COLO668 (cell line): ENCODE measurements at regions not wholly inside any gene's neighbourhood (a gene's known extent, or its start where the extent isn't known, plus 50 kb on each side); places are given as distances from the start of the nearest gene placed in this dataset.

Source experiments
- DNase-seq: peaks from one replicate; lab custom pipeline; 2025; ENCODE audit not compliant: unreplicated experiment; lab: John Stamatoyannopoulos, UW

DNA sequence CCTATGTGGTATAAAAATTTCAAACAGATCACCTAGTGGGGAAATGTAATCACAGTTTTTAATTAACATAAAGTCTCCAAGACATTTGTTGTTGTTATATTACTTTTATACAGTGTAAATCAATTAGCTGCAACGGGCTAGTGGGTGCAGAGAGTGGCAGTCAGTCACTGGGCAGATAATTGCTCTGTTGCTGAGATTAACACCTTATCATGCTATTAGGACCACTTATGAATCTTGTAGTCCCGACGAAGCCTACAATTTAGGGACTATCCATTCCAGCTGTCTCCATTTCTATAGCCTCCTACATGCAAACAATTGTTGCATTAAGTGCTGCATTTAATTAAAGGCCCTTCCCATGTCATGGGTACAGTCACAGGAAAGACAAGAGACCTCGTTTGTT is 158.9 kb upstream of the PROX1 start:
- DNase-seq, result no peak

DNA sequence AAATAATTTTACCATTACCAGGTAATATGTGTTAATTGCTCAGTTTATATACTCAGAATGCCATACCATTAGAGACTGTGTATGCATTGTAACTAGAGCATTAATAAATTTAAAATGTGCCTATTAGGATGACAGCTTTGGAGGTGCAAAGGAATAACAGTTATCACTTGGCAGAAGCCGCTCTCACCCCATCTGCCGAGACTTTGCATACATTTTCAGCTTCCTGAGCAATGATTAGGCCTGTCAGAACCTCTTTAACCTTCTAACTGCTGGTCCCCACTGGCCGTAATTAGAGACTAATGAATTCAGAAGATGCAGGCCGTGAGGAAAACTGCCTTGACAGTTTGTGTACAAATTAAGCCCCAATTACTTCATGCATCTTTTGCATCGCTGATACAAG is 158.0 kb upstream of the PROX1 start:
- no peak for DNase-seq

DNA sequence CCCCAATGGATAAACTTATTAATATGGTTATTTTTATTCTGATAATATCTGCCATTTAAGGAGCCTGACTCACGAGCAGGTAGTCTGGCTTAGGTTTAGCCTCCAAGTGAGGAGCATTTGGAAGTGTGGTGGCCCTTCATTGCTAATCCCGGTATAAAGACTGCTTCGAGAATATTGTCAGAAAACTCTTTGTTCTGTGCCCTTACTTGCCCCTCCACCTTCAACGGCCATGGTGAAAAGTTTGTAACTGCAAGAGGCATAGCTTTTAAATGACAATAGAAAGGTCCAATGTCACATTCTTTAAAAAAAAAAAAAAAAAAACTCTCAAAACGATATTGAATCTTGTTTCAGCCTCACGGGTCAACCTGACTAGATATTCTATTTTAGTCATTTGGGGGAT is 157.4 kb upstream of the PROX1 start:
- no peak for DNase-seq

DNA sequence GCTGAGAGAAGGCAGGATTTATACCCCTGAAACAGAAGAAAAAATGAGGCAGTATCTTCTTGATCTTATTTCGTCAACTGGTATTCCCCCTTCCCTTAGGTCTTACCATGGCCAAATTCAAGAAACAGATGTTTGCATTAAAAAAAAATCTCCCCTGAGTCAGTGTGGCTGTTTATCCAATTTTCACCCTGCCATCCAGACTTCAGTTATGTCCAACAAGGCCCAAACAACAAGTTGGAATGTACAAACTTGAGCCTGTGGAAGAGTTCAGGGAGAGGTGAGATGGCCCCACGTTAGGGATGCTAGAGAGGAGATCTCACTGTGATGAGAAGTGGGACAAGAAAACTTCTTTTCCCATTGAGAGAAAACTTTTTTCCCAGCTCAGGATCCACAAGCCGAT is 147.2 kb upstream of the PROX1 start:
- no peak for DNase-seq

DNA sequence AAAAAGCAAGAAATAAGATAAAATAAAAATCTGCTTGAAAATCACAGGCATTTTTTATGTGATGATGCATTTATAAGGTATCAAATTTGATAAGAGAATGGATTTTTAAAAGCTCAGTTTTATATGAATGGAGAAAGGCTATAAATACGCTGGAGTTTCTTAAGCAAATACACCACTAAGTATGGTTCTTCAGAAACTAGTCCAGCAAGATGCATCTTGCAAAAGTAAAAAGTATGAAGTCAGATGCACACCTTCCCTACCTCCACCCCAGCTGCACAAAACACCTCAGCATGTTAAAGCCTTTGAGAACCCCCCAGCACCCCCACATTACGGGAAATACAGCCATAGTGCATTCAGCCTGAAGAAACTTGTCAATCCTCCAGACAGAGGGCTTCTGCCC is 143.1 kb upstream of the PROX1 start:
- DNase-seq, result no peak

DNA sequence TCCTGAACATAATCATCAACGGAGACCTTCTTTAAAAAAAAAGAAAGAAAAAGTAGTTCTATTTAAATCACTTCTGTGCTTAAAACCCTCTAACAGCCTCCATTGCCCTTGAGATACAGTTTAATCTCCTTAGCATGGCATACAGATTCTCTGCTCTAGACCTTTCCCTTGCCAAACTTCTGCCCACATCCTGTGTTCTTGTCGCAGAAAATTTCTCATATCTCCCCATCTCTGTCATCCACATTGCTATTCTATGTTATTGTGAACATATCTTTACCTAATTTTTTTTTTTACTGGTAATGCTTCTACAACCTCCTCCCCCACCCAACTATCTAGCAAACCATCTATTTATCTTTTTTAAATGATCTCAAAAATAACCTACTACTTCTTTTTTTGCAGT is 135.7 kb upstream of the PROX1 start:
- no peak for DNase-seq

DNA sequence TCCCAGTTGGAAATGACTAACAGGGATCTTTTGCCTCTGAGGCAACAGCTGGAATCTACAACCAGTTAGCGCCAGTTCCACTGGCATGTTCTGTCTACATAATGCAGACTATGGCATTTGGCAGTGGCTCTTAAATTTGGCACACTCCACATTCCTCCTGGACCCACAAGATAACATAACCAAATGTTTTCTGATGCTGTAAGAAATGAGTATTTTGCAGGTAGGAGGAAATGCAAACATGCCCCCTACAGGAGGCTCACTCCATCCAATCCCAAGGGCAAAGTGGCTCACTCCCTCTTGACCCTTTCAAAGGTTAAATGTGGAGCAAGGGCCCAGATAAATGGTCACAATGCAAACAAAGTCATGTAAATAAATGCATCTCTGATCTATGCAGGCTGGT is 129.2 kb upstream of the PROX1 start:
- no peak for DNase-seq

DNA sequence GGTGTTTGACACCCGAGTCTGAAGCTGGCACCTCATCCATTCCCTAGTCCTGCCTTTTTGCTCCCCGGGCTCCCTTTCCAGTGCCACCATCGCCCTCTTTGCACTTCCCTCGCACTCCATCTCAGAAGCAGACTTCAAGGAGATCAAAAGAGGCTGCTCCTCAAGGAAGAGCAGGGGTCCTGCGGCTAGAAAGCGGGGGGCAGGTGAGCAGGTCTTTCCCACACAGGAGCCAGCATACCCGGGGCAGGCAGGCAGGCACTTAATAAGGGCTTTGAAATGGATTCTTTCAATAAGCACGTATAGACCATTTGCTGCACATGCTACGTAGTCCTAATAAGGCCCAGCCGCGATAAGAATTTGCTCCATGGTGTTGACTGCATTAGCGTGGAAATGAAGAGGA is 125.9 kb upstream of the PROX1 start:
- no peak for DNase-seq

DNA sequence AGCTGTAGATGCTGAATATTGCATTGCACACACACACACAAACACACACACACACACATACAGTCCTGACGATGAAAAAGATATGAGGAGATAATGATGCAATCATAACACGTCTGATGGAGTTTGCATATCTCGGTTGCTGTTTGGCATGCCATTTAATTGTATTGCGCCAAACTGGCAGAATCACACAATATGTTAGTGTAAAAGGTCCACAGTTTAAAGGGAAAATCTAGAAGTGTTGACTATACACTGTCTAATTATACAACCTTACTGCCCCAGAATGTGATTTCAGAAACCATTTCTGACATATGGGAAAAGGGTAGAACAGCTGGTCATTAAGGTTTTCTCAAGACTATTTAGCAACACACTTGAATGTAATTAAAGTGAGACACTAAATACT is 123.7 kb upstream of the PROX1 start:
- DNase-seq, result no peak

DNA sequence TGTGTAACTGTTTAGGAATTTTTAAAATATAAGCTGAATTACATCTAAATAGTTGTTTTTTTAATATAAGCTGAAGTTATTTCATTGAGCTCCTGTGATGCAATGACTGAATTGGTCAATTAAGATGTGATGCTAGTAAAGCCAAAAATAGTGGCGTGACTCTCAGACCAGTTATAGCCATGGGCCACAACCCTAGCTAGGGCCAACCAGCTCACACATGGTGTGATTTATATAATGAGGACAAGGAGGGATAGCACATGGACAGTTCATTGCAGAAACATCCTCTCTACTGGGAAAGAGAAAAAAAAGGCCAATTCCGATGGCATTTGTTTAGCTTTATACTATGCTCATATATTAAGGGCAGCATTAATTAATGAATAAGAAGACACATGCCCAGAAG is 119.3 kb upstream of the PROX1 start:
- DNase-seq, result no peak

DNA sequence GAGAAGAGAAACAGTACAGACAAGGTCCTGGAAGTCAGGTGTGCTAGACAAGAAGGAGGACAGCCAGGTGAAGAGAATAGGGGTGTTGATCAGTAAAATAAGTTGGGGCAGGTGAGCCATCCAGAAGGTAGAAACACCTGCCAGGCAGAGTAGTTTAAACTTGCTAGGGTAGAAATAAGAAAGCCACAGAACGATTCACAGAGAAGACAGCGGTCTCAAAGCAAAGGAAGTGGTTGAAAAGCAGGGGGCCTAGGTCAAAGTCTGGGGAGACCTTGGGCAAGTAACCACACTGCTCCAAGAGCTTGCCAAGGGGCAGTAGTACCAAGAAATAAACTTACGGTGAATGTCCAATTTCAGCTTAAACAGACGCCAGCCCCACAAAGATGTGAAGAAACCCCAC is 116.6 kb upstream of the PROX1 start:
- DNase-seq, result no peak

DNA sequence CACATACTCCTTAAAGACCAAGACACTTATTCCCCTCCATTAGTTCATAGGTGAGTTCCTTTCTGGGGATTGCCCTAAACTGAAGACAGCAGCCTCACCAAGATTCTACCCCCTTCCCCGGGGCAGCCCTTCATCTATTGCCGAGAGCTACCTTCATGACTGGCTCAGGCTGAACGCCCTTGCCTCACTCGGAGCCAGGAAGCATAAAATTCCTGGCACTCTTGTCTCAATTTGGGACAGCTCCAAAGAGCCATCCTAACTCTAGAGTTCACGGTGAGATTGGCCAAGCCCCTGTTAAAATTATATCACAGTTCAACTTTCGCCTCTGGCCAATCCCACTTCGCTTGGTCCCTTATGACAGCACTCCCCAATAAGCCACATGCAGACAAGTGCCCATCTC is 113.0 kb upstream of the PROX1 start:
- no peak for DNase-seq

DNA sequence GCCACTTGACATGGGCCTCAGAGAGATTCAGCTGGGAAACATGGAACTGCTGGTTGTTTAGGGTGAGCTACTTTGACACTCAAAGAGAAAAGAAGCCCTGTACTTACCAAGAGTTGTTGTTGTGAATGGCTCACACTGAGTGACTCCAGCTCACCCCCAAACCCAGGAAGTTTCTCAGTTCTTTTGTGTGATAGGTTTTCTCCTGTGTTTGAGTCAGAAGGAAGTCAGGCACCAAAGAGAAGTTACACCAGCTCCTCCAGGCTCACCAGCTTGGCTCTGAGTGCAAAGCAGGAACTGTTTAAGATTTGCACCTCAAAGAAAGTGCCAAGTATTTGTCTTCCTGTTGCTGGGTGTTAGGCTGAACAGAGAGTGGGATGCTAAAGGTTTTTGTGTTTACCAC is 111.2 kb upstream of the PROX1 start:
- DNase-seq, result no peak

DNA sequence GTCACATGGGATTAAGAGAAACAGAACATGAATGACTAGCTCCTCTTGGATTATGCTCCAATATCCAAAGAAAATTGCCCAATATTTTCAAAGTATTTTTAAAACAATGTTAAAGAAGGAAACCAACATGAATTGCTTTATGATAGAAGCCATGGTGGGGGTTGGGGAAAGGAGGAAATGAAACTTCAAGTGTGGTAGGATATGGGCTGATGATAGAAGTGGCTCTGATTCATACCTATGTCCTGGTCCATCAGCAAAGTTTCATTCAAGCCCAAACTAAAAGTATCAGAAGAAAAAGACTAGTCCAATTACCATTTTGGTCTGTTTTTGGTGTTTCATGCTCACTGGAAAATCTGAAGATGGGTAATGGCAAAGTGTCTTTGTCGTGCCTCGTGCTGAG is 104.2 kb upstream of the PROX1 start:
- DNase-seq, result no peak

DNA sequence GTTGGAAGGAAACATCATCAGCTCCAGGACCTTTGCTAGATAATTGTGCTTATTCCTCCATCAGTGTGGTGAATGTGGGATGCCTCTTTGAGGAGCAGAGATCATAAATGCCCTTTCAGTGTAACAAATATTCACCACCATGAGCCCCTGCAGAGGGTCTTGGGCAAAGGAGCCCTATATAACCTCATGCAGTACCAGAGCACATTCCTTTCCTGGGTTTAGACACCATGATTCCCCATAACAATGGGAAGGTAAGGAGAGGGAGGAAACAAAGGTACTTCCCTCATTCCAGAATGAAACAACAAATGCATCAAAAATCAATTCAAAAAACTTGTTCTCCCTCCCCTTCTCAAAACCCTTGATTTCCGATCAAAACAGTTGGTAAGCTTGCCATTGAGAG is 103.4 kb upstream of the PROX1 start:
- DNase-seq, result no peak

DNA sequence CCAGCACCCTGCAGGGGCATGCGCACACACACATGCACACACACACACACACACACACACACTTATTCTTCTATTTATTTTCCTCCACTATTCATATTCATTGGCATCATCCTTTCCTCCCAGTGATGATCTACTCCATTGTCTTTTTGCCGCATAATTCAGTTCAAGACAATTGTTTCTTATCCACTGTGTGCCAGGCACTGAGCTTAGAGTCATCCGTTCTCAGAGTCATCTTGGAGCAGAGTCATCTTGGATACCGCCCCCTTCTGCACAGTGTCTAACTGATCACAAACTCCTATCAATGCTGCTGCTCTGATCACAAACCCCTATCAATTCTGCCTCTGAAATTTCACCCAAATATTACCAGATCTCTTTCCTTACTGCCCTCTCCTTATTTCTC is 102.8 kb upstream of the PROX1 start:
- no peak for DNase-seq

DNA sequence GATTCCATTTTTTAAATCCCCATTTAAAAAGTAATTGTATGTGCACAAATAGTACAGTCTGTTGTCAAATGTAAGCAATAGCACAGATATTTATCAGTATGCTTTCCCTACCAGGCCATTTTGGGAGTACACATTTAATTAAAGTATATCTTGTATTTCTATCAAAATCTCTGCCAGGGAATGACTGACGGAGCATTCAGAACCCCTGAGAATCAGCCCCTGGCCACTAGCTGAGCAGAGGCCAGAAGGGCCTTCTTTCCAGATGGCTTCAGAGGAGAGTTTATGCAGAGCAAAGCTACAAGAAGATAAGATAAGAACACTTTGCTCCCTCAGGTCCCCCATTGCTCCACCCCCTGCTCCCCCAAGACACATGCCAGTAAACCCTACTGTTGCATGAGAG is 99.9 kb upstream of the PROX1 start:
- DNase-seq, result no peak

DNA sequence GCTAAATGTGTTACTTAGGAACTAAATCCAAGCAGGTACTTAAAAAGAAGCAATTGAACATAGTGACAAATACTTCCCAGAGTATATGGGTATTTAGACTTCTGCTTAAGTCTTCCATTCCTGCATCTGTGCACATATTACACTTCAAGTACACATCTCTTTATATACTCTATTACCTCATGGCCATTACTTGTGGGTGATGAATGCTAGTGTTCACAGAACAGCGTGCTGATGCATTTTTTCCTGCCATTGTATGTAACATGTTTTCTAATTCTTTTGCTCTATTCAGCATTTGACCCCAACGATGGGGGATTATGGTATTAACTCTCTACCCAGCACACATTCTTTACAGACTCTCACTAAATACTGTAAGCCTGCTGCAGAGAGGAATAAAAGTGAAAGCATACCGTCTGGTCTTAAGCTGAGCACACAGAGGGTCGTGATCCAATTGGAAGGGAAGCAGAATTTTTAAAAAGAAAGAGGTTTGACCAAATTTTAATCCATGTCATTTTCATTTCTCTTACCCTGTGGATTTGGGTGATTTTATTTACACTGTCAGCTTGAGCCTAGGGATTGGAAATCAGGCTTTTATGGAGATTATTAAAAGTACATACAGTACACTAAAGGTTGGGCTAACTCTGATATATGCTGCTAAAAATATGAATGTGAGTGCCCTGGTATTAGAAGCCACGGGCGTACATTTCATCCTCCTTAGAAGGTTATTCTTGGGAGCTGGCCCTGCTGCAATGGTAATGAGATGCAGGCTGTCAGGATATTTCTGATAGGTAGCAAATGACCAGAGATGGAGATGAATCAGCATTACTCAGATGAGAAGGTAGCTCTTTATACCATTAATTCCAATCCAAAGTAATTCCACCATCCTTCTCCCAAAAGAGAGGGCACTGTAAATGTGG is 95.5 kb upstream of the PROX1 start:
- no peak for DNase-seq

DNA sequence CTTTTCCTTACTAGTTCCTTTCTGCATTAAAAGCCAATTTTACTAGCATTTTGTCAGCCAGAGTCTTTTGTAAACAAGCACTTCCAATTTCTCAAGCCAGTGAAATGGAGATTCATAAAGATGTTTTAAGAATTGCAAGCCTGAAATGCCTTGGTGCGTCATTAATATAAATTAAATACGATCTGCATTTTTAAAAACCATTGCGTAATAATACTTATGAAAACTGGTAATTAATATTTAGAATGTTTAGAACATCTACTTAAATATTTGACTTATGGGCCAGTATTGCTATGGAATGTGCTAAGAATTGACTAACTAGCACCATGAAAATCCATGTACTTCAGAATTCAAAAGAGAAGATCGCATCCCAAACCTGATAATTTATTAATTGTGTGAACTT is 89.1 kb upstream of the PROX1 start:
- DNase-seq, result no peak

DNA sequence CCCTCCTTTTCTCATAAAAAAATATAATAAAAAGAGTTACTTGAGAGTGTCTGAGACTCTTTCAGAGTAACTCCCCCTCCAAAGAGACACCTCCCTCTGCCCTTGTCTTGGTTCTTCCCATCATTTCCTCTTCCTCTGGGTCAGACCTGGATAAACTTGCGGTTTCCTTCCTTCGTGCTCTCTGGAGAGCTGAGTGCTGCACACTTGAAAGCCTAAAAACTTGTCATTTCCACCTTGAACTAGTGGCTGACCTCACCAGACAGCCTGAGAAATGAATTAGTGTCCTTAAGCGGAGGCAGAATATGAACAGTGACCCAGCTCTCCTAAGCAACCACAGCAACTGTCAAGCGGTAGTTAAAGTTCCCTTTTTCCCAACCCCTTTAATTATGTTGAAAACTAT is 88.4 kb upstream of the PROX1 start:
- no peak for DNase-seq

DNA sequence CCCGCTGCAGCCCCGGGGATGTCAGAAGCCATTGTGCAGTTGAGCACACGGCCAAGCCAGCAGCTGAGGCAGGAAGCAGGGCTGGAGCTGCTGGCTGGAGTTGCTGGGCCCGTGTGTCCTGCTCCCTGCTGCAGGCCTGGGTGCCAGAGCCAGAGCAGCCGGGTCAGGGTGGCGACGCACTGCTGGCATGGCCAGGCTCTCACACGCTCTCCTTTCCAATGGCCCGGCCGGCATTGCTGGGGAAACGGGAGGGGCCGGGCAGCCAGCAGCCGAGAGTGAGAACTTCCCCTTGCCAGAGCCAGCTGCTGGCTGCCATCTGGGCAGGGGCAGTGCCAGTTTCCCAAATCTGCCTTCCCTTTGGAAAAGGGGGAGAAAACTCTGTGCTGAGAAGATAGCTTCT is 82.4 kb upstream of the PROX1 start:
- DNase-seq, result no peak

DNA sequence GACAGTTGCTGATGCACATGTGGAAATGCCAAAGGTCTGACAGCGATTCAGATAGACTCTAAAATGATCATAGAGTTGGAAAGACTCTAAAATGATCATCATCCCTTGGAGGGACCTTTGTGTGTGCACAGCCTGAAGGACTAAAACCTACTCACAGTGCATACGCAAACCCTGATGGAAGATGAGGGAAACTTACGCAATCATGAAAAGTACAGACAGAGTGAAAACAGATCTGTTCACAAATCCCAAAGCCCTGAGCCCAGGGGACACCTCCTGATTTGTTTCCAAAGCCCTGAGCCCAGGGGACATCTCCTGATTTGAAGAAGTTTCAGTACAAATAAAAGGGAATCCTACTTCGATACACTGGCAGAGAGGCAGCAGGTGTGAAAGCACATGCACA is 79.3 kb upstream of the PROX1 start:
- no peak for DNase-seq

DNA sequence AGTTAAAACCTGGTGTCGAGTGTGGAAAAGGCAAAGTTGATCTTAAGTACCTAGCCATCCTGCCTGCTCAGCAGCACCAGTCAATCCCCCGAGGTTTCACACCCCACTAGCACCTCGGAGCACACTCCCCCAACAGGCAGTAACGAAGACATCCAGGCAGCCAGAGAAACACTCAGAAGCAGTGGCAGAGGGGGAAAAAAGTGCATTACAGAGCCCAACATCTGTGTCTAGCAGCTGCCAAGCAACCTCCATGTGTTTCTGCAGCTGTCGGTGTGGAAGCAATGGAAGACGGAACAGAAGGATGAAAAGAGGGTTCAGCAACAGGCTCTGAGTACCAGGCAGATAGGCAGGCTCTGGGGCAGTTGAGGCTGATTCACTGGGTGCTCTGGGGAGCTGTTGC is 73.4 kb upstream of the PROX1 start:
- no peak for DNase-seq
